HEK293 (cell line): ENCODE measurements at regions not wholly inside any gene's neighbourhood (a gene's known extent, or its start where the extent isn't known, plus 50 kb on each side); places are given as distances from the start of the nearest gene placed in this dataset.

Experiments used
- ZNF777 ChIP-seq: fragments of 450-650 bp; formaldehyde crosslinking; IDR thresholded peaks from 2 replicates; pipeline ENCODE4 v1.5.1; 2017; ENCODE audit warnings: missing biosample characterization, missing genetic modification characterization, borderline replicate concordance
- TF ChIP-seq, protein P1 (sequence below): fragments of 450-650 bp; formaldehyde crosslinking; IDR thresholded peaks from 2 replicates; pipeline ENCODE4 v1.5.1; 2016; ENCODE audit warnings: missing biosample characterization, missing genetic modification characterization

DNA sequence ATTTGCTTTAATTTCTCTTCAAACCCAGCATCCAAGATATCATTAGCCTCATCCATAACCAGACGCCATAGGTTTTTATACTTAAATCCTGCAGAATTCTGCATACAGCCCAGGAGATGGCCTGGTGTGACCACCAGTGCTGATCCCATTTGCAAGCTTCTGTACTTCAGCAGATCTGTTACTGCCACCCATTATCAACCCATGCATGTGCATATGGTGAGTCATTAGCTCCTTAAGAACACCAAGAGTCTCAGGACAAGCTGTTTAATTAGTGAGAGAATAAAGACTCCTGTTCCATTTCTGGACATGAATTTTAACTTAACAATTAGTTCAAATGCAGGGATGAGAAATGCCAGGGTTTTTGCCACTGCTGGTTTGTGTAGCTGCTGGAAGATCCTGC, 110.7 kb upstream of the TANK start:
- no peak for TF ChIP-seq ZNF777
- TF ChIP-seq, protein P1, sequence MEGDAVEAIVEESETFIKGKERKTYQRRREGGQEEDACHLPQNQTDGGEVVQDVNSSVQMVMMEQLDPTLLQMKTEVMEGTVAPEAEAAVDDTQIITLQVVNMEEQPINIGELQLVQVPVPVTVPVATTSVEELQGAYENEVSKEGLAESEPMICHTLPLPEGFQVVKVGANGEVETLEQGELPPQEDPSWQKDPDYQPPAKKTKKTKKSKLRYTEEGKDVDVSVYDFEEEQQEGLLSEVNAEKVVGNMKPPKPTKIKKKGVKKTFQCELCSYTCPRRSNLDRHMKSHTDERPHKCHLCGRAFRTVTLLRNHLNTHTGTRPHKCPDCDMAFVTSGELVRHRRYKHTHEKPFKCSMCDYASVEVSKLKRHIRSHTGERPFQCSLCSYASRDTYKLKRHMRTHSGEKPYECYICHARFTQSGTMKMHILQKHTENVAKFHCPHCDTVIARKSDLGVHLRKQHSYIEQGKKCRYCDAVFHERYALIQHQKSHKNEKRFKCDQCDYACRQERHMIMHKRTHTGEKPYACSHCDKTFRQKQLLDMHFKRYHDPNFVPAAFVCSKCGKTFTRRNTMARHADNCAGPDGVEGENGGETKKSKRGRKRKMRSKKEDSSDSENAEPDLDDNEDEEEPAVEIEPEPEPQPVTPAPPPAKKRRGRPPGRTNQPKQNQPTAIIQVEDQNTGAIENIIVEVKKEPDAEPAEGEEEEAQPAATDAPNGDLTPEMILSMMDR (tag by site-specific recombination) = no peak
